Mesenchymal stem cell (in vitro differentiated cells and primary cell): ENCODE measurements at regions not wholly inside any gene's neighbourhood (a gene's known extent, or its start where the extent isn't known, plus 50 kb on each side); places are given as distances from the start of the nearest gene placed in this dataset.

Experiments
- DNase-seq: peaks from one replicate; pipeline ENCODE4 v3.0.0-alpha.2; 2013
- H2AFZ ChIP-seq: one replicate; pipeline ENCODE4 v1.6.1; 2013; ENCODE audit warnings: low read depth, mild to moderate bottlenecking, control low read depth, inconsistent platforms, low read length, moderate library complexity
- H2AK5ac ChIP-seq: 2 replicates; pipeline ENCODE4 v1.6.1; 2013; ENCODE audit warnings: low read length, moderate library complexity, mild to moderate bottlenecking, inconsistent platforms; ENCODE audit not compliant: severe bottlenecking
- H2BK120ac ChIP-seq: one replicate; pipeline ENCODE4 v1.6.1; 2013; ENCODE audit warnings: low read depth, mild to moderate bottlenecking, inconsistent platforms, low read length, moderate library complexity
- H2BK12ac ChIP-seq, 2 experiments: one replicate each; pipeline ENCODE4 v1.6.1; 2013; ENCODE audit warnings: inconsistent platforms in 2 of 2, low read length in 2 of 2, mild to moderate bottlenecking in 2 of 2, moderate library complexity in 2 of 2, control low read depth in 1 of 2
- H2BK15ac ChIP-seq: one replicate; pipeline ENCODE4 v1.6.1; 2013; ENCODE audit warnings: mild to moderate bottlenecking, low read depth, inconsistent platforms; ENCODE audit not compliant: poor library complexity, severe bottlenecking
- H2BK5ac ChIP-seq: 2 replicates; pipeline ENCODE4 v1.6.1; 2013; ENCODE audit warnings: low read depth, mild to moderate bottlenecking, low read length, control low read depth, inconsistent platforms; ENCODE audit not compliant: poor library complexity, severe bottlenecking
- H3K14ac ChIP-seq, 2 experiments: one replicate each; pipeline ENCODE4 v1.6.1; 2013; ENCODE audit warnings: inconsistent platforms in 2 of 2, low read length in 2 of 2, control low read depth in 1 of 2, mild to moderate bottlenecking in 1 of 2, moderate library complexity in 1 of 2
- H3K18ac ChIP-seq, 2 experiments: one replicate each; pipeline ENCODE4 v1.6.1; 2013; ENCODE audit warnings: inconsistent platforms in 2 of 2, low read length in 2 of 2, control low read depth in 1 of 2, low read depth in 1 of 2, mild to moderate bottlenecking in 1 of 2
- H3K23ac ChIP-seq, 2 experiments: one replicate each; pipeline ENCODE4 v1.6.1; 2013; ENCODE audit warnings: inconsistent platforms in 2 of 2, low read length in 2 of 2, mild to moderate bottlenecking in 2 of 2, moderate library complexity in 2 of 2, control low read depth in 1 of 2
- H3K27ac ChIP-seq: 2 replicates; pipeline ENCODE4 v1.5.1; 2013; ENCODE audit warnings: mild to moderate bottlenecking, moderate library complexity, low read length, control low read depth, inconsistent platforms; ENCODE audit not compliant: poor library complexity, severe bottlenecking
- H3K27me3 ChIP-seq, 2 experiments: 2 replicates each; pipeline versions ENCODE4 v1.6.1 to v1.7.0; 2013; ENCODE audit warnings: low read length in 2 of 2, mild to moderate bottlenecking in 2 of 2, moderate library complexity in 2 of 2, control low read depth in 1 of 2, inconsistent platforms in 1 of 2; ENCODE audit not compliant: control insufficient read depth in 1 of 2, insufficient read depth in 1 of 2
- H3K36me3 ChIP-seq, 2 experiments: 2 replicates each; pipeline versions ENCODE4 v1.6.1 to v1.7.0; 2013; ENCODE audit warnings: low read length in 2 of 2, control low read depth in 1 of 2, inconsistent platforms in 1 of 2, low read depth in 1 of 2, mild to moderate bottlenecking in 1 of 2; ENCODE audit not compliant: insufficient read depth in 2 of 2, control insufficient read depth in 1 of 2
- H3K4ac ChIP-seq, 2 experiments: one replicate each; pipeline ENCODE4 v1.6.1; 2013; ENCODE audit warnings: inconsistent platforms in 2 of 2, low read length in 2 of 2, mild to moderate bottlenecking in 2 of 2, moderate library complexity in 2 of 2, control low read depth in 1 of 2, low read depth in 1 of 2
- H3K4me1 ChIP-seq: 2 replicates; pipeline ENCODE4 v1.6.1; 2013; ENCODE audit warnings: low read depth, low read length, control low read depth; ENCODE audit not compliant: control insufficient read depth, insufficient read depth
- H3K4me2 ChIP-seq: 2 replicates; pipeline ENCODE4 v1.6.1; 2013; ENCODE audit warnings: low read length, mild to moderate bottlenecking, inconsistent platforms; ENCODE audit not compliant: poor library complexity, severe bottlenecking
- H3K4me3 ChIP-seq, 2 experiments: 2 replicates each; pipeline versions ENCODE4 v1.5.1 to v1.7.0; 2013; ENCODE audit warnings: low read length in 2 of 2, mild to moderate bottlenecking in 2 of 2, control low read depth in 1 of 2, low read depth in 1 of 2; ENCODE audit not compliant: insufficient read depth in 1 of 2
- H3K79me1 ChIP-seq: replicated peaks from 2 replicates; pipeline ENCODE4 v1.6.1; 2013; ENCODE audit warnings: mild to moderate bottlenecking, control low read depth, low read length, inconsistent platforms; ENCODE audit not compliant: poor library complexity, severe bottlenecking
- H3K9ac ChIP-seq: 2 replicates; pipeline ENCODE4 v1.7.0; 2013; ENCODE audit warnings: mild to moderate bottlenecking, low read length, moderate library complexity
- H3K9me3 ChIP-seq: 2 replicates; pipeline ENCODE4 v1.7.0; 2013; ENCODE audit warnings: mild to moderate bottlenecking, low read length; ENCODE audit not compliant: control insufficient read depth
- H4K8ac ChIP-seq: one replicate; pipeline ENCODE4 v1.6.1; 2013; ENCODE audit warnings: inconsistent platforms, mild to moderate bottlenecking, low read length, moderate library complexity
- H4K91ac ChIP-seq: one replicate; pipeline ENCODE4 v1.6.1; 2013; ENCODE audit warnings: mild to moderate bottlenecking, low read length, inconsistent platforms
- WGBS: methylation state at CpG from one replicate; pipeline ENCODE4 v1.1.7; 2013; ENCODE audit warnings: mixed read lengths; 5-methylcytosine and 5-hydroxymethylcytosine counted together

DNA sequence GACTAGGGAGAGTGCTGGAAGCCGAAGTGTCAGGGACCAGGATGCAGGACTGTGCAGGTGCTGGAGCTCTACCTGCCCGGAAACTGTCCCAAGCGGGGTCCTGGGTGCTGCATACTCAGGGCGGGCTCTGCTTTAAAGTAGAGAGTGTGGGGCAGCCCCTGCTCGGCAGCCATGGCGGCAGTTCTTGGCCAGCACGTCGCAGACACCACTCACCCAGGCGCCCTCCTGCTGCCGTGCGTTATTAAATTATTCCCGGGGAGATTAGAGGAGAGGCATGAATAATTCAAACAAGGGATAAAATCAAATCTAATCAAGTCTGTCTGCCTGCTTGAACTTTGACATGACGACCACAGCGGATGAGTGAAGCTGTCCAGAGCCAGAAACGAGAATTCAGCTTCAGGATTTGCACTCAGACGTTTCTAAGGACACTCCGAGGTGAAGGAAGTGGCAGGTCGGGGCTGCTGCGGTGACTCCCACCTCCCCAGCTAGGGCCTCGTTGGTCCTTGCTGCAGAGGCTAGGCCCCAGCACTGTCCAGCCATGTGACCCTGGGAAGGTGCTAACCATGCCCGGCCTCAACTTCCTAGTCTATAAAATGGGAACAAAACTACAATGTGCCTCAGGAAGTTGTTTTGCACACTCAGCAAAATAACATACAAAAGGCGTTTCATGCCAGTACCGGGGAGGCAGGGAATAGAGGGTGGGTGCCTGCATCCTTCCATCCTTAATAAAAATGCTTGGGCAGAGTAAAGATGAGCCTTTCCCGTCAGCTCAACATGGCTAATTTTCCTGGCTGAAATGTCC is 91.3 kb upstream of the ADAMTS2 start:
- no peak overlapping the region for H3K27ac ChIP-seq
- no peak overlapping the region for H4K8ac ChIP-seq
- no peak overlapping the region for H3K9ac ChIP-seq
- no peak overlapping the region for H4K91ac ChIP-seq
- no peaks in the 10 kb centered on the region for H3K79me1 ChIP-seq
- no peak overlapping the region for H3K4me2 ChIP-seq
- no peak overlapping the region for H2BK15ac ChIP-seq
- no peak overlapping the region for H2BK120ac ChIP-seq
- no peak overlapping the region for H3K4ac ChIP-seq
- WGBS = 80% methylated on average over 24 of the region's 24 CpGs
- no peaks in the 10 kb centered on the region for H3K36me3 ChIP-seq
- H3K14ac ChIP-seq = no peak overlapping the region
- no peaks in the 10 kb centered on the region for H3K9me3 ChIP-seq
- H2BK12ac ChIP-seq = no peak overlapping the region
- H3K18ac ChIP-seq = no peak overlapping the region
- DNase-seq = no peak
- no peak overlapping the region for H3K4me3 ChIP-seq
- no peaks in the 10 kb centered on the region for H3K4me1 ChIP-seq
- no peak overlapping the region for H3K23ac ChIP-seq
- no peak overlapping the region for H2BK5ac ChIP-seq
- H2AFZ ChIP-seq = no peak overlapping the region
- peaks cover 0 to 18% of the 10 kb centered on the region in 2 experiments for H3K27me3 ChIP-seq
- no peak overlapping the region for H2AK5ac ChIP-seq

DNA sequence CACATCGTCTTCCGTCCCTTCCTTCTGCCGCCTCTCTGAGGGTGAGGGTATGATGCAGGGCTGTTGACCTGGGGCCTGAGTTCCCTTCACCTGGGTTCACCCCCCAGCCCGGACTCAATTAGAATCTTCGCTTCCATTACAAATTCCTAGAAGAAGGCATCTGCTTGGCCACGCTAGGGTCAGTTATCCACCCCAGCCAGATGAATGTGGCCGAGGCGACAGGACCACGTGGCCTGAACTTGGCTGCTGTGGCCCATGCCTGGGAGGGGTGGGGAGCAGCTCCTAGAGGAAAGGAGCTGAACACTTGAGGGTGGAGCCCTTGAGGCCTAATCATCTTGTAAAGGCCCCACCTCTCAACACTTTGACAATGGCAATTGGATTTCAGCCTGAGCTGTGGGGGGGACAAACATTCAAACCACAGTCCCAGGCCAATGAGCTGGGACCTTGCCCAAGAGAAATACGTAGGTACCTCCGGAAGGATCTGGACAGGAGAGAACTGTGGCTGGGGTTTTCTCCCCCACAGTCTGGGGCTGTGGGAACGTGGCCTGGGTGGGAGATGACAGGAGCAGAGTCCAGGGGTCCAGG is 90.6 kb upstream of the ADAMTS2 start:
- H2BK5ac ChIP-seq = no peak overlapping the region
- H4K91ac ChIP-seq = no peak overlapping the region
- H3K14ac ChIP-seq = no peak overlapping the region
- no peak overlapping the region for H2BK120ac ChIP-seq
- no peak overlapping the region for H2BK15ac ChIP-seq
- no peak for DNase-seq
- peaks cover 0 to 18% of the 10 kb centered on the region in 2 experiments for H3K27me3 ChIP-seq
- no peaks in the 10 kb centered on the region for H3K36me3 ChIP-seq
- no peak overlapping the region for H3K9ac ChIP-seq
- no peaks in the 10 kb centered on the region for H3K4me1 ChIP-seq
- no peak overlapping the region for H3K18ac ChIP-seq
- no peak overlapping the region for H2AFZ ChIP-seq
- WGBS = 86% methylated on average over 9 of the region's 12 CpGs
- no peak overlapping the region for H2AK5ac ChIP-seq
- H3K79me1 ChIP-seq = no peaks in the 10 kb centered on the region
- no peak overlapping the region for H3K4me3 ChIP-seq
- H4K8ac ChIP-seq = no peak overlapping the region
- peaks cover 6% of the 10 kb centered on the region for H3K9me3 ChIP-seq
- no peak overlapping the region for H2BK12ac ChIP-seq
- H3K23ac ChIP-seq = no peak overlapping the region
- H3K4me2 ChIP-seq = no peak overlapping the region
- no peak overlapping the region for H3K27ac ChIP-seq
- H3K4ac ChIP-seq = no peak overlapping the region

DNA sequence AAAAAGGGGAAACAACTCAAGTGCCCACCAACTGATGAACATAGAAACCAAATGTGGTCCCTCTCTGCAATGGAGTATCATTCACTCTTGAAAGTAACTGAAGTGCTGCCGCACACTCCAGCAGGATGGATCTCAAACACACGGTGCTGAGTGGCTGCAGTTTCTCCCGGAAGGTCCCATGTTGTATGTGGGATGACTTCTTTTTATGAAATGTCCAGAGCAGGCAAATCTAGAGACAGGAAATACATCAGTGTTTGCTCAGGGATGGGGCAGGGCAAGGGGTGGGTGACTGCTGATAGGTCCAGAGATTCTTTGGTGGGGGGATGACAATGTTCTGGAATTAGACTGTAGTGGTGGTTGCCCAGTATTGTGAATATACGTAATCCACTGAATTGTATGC is 89.9 kb upstream of the ADAMTS2 start:
- H3K23ac ChIP-seq = no peak overlapping the region
- no peak overlapping the region for H2BK12ac ChIP-seq
- no peaks in the 10 kb centered on the region for H3K79me1 ChIP-seq
- no peak overlapping the region for H3K9ac ChIP-seq
- no peak overlapping the region for H3K4ac ChIP-seq
- no peak for DNase-seq
- no peaks in the 10 kb centered on the region for H3K4me1 ChIP-seq
- no peak overlapping the region for H2BK15ac ChIP-seq
- no peak overlapping the region for H4K91ac ChIP-seq
- H3K27me3 ChIP-seq = peaks cover 0 to 18% of the 10 kb centered on the region in 2 experiments
- no peak overlapping the region for H3K18ac ChIP-seq
- no peak overlapping the region for H2AFZ ChIP-seq
- 80% methylated on average over 3 of the region's 4 CpGs for WGBS
- no peak overlapping the region for H3K27ac ChIP-seq
- H3K9me3 ChIP-seq = peaks cover 6% of the 10 kb centered on the region
- H2BK120ac ChIP-seq = no peak overlapping the region
- H4K8ac ChIP-seq = no peak overlapping the region
- H2BK5ac ChIP-seq = no peak overlapping the region
- no peak overlapping the region for H2AK5ac ChIP-seq
- H3K14ac ChIP-seq = no peak overlapping the region
- H3K4me3 ChIP-seq = no peak overlapping the region
- no peak overlapping the region for H3K4me2 ChIP-seq
- no peaks in the 10 kb centered on the region for H3K36me3 ChIP-seq

DNA sequence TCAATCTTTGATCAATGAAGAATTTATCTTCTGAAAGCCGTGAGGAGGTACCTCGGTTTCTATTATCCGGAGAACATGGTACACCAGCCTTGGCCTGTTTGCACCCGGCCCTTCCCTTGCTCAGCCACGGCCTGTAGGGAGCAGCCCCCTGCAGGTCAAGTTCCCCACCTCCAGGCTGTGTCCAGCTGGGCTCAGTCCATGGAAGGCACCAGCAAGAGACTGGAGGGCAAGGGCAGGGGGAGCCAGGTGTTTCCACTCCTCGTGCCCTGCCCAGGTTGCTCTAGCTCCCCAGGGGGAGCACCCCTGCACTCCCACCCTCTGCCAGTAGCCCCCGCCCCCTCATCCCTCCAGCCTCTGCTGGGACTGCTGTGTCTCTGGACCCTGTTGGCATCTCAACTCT is 87.3 kb upstream of the ADAMTS2 start:
- Histone ChIP-seq H2BK5ac (no peak overlapping the region), H4K91ac (no peak overlapping the region), H2BK120ac (no peak overlapping the region), H3K27me3 (peaks cover 0 to 9% of the 10 kb centered on the region in 2 experiments), H3K18ac (no peak overlapping the region), H3K79me1 (no peaks in the 10 kb centered on the region), H3K27ac (no peak overlapping the region), H3K9ac (no peak overlapping the region), H3K14ac (no peak overlapping the region), H3K4ac (no peak overlapping the region), H3K4me1 (no peaks in the 10 kb centered on the region), H2AFZ (no peak overlapping the region), H3K4me3 (no peak overlapping the region), H3K4me2 (no peak overlapping the region), H2BK15ac (no peak overlapping the region), H2AK5ac (no peak overlapping the region), H3K9me3 (peaks cover 6% of the 10 kb centered on the region), H3K36me3 (no peaks in the 10 kb centered on the region), H2BK12ac (no peak overlapping the region), H3K23ac (no peak overlapping the region), H4K8ac (no peak overlapping the region)
- DNase-seq = no peak
- 85% methylated on average over 7 of the region's 7 CpGs for WGBS
